Ectodermal cell (in vitro differentiated cells): ENCODE measurements at regions not wholly inside any gene's neighbourhood (a gene's known extent, or its start where the extent isn't known, plus 50 kb on each side); places are given as distances from the start of the nearest gene placed in this dataset.

ENCODE experiments used
- H3K27ac ChIP-seq: 2 replicates; pipeline ENCODE4 v1.7.0; 2013; ENCODE audit warnings: mild to moderate bottlenecking, low read depth, low read length; ENCODE audit not compliant: insufficient read depth, poor library complexity, severe bottlenecking
- H3K27me3 ChIP-seq: 2 replicates; pipeline ENCODE4 v1.7.0; 2013; ENCODE audit warnings: mild to moderate bottlenecking, low read length; ENCODE audit not compliant: insufficient read depth, control insufficient read depth, poor library complexity, severe bottlenecking
- H3K36me3 ChIP-seq: one replicate; pipeline ENCODE4 v1.7.0; 2013; ENCODE audit warnings: low read length; ENCODE audit not compliant: control insufficient read depth, insufficient read depth
- H3K4me1 ChIP-seq: one replicate; pipeline ENCODE4 v1.7.0; 2013; ENCODE audit warnings: low read length; ENCODE audit not compliant: control insufficient read depth, insufficient read depth
- H3K4me3 ChIP-seq: 2 replicates; pipeline ENCODE4 v1.7.0; 2013; ENCODE audit warnings: low read depth, low read length, control low read depth; ENCODE audit not compliant: insufficient read depth
- H3K9me3 ChIP-seq: 2 replicates; pipeline ENCODE4 v1.7.0; 2013; ENCODE audit warnings: mild to moderate bottlenecking, low read length, moderate library complexity; ENCODE audit not compliant: control insufficient read depth
- whole genome bisulfite sequencing, 2 experiments: methylation state at CpG; one replicate each; pipeline ENCODE4 v1.1.7; 2013; ENCODE audit warnings: missing lambda C conversion rate in 2 of 2; 5-methylcytosine and 5-hydroxymethylcytosine counted together

DNA sequence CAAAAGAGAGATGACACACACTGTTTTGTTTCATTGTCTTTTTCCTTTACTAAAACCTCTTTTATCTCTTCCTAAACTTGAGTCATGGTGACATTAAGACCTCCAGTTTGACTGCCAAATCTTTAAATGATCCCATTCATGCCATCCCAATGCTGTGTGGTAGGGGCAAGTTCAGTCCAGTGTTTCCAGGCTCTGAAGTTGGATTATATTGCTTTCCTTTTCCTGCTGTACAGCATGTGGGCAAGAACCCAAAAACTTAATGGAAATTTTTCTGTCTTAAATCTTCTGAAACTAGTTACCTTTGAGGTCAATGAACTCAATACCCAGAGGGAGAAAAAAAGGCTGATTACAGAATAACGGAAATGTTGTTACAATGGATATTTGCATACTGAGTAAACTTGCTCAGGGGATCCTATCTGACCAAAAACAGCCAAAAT is 187.1 kb upstream of the FAR2 start:
- no peak overlapping the region for H3K4me3 ChIP-seq
- no peaks in the 10 kb centered on the region for H3K36me3 ChIP-seq
- WGBS, 2 experiments, result 80 to 87% methylated on average over 1 of the region's 1 CpG
- H3K4me1 ChIP-seq, result peaks cover 3% of the 10 kb centered on the region
- H3K27me3 ChIP-seq, result no peaks in the 10 kb centered on the region
- H3K9me3 ChIP-seq, result no peaks in the 10 kb centered on the region
- no peak overlapping the region for H3K27ac ChIP-seq

DNA sequence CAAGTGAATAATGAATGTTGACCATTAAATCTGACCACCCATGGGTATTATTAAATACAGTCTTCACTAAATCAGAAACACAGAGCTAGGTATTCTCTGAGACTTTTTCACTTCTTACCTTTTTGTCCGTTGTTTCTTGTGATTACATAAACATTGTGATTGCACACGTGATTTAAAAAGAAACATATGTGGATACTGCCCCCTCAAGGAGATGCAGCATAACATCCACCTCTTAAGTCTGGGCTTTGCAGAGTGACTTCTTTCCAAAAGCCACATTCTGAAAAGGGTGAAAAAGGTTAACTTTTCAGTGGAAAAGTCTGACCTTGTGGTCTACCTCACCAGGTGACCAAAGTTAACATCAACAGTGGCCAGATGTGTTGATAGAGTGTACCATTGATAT is 185.5 kb upstream of the FAR2 start:
- H3K27ac ChIP-seq, result no peak overlapping the region
- 69% methylated on average over 2 of the region's 2 CpGs; no CpG with 5 or more reads in 1 of the 2 experiments for WGBS, 2 experiments
- H3K9me3 ChIP-seq, result no peaks in the 10 kb centered on the region
- no peak overlapping the region for H3K4me3 ChIP-seq
- H3K27me3 ChIP-seq, result no peaks in the 10 kb centered on the region
- H3K36me3 ChIP-seq, result no peaks in the 10 kb centered on the region
- peaks cover 3% of the 10 kb centered on the region for H3K4me1 ChIP-seq

DNA sequence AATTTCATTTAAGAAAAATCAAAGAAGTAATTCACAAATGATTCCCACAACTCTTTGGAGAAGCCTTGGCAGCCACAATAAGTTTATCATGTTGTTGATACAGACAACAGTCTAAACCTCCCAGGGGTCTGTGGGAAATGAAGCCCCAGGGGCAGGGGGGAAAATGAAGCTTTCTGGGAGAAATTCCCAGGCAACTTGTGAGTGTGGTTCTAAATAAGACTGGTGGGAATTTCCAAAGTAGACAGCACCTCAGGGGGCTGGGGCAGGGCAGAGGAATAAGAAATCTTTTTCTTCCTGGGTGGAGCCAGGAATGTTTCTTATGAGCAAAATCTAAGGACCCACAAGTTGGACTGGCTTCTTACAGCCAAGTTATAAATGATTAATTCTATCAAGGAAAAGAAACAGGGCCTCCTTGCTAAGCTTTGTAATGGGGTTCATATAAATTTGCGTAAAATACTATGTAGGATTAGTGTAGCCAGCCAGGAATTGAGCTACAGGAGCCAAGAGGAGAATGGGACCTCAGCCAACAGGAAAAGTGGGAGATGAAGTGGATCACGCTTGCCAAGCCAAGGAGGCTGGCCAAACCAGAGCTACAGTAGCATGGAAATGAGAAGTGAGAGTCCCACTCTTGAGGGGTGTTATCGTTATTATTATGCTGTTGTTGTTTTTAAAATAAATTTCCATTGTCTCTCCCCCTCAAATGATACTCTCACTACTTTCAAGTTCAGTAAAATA is 182.9 kb upstream of the FAR2 start:
- H3K36me3 ChIP-seq, result no peaks in the 10 kb centered on the region
- H3K27ac ChIP-seq, result no peak overlapping the region
- H3K9me3 ChIP-seq, result no peaks in the 10 kb centered on the region
- 87 to 94% methylated on average over 2 to 3 of the region's 3 CpGs for WGBS, 2 experiments
- H3K4me3 ChIP-seq, result no peak overlapping the region
- no peaks in the 10 kb centered on the region for H3K27me3 ChIP-seq
- peaks cover 3% of the 10 kb centered on the region for H3K4me1 ChIP-seq

DNA sequence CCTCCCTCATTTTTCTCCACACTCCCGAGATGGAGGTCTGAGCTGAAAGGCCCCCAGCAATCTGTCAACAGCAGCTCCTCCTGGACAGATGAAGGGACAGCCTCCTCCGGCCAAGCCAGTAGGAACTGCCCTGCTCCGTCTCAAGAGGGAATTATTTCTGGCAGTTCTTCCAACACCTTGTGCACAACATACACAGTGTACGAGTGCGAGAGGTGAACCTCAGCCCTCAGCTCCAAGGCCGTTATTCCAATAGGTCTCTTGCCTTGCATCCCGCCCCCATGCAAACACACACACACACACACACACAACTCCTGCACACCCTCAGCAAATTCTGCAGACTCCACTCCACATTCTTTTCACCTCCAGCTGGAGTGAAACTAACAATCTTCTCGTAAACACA is 181.7 kb upstream of the FAR2 start:
- WGBS, 2 experiments, result 88 to 92% methylated on average over 8 of the region's 8 CpGs
- H3K36me3 ChIP-seq, result no peaks in the 10 kb centered on the region
- H3K9me3 ChIP-seq, result no peaks in the 10 kb centered on the region
- H3K4me1 ChIP-seq, result no peaks in the 10 kb centered on the region
- H3K27ac ChIP-seq, result no peak overlapping the region
- H3K27me3 ChIP-seq, result no peaks in the 10 kb centered on the region
- no peak overlapping the region for H3K4me3 ChIP-seq

DNA sequence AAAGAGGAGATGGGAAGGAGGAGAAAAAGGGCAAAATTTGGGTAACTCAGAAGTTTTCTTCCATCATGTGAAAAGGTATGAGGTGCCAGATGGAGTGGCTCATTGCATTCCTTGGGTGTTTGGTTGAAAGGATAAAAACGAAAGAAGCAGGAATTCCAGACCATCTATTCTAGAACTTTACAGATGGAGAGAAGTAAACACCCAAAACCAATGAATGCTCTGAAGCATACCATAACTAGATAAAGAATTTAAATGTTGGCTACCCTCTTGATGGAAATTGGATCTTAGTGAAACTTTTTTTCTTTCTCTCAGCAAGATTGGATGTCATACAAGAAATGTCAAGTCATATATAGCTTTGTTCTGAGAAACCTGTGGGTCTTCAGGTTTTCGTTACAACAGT is 175.6 kb upstream of the FAR2 start:
- Histone ChIP-seq H3K27me3 (no peaks in the 10 kb centered on the region), H3K4me3 (no peak overlapping the region), H3K27ac (no peak overlapping the region), H3K4me1 (no peaks in the 10 kb centered on the region), H3K9me3 (no peaks in the 10 kb centered on the region), H3K36me3 (no peaks in the 10 kb centered on the region)
- WGBS, 2 experiments, result 97% methylated on average over 1 to 2 of the region's 2 CpGs

DNA sequence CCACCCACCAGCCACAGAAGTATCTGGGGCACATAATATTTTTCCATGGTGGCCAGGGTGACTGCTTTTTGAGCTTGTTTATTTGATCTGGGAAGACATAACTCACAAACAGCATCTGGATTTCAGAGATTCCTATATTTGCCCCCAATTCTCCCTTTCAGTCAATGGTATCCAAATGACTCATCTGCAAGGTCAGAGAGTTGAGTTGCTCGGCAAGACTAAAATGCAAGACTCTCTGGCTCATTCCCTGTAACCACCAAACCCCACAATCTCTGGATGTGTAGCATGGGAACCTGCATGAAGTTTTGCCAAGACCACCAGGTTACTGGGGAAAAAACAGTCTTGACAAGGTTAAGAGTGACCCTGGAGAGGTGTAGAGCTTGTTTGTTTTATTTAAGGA is 174.9 kb upstream of the FAR2 start:
- H3K36me3 ChIP-seq, result no peaks in the 10 kb centered on the region
- H3K9me3 ChIP-seq, result no peaks in the 10 kb centered on the region
- H3K27ac ChIP-seq, result no peak overlapping the region
- 90 to 97% methylated on average over 1 of the region's 1 CpG for WGBS, 2 experiments
- no peaks in the 10 kb centered on the region for H3K4me1 ChIP-seq
- H3K27me3 ChIP-seq, result no peaks in the 10 kb centered on the region
- H3K4me3 ChIP-seq, result no peak overlapping the region

DNA sequence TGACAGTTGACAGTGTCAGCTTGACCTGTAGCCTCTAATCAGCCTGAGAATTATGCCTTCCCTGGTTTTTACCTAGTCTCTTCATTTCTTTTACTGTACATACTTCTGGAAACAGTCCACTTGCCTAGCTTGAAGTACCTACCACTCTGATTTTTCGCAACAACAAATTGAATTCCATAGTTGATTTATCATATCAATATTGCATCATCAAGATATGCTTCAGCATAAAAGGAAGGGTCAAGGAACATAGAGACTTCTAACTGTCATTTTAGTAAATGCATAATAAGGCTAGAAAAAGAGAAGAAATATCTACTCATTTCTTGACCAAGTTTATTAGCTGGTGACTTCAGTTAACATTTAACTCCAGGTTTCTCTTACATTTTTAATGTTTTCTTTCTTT is 174.2 kb upstream of the FAR2 start:
- Histone ChIP-seq H3K4me3 (no peak overlapping the region), H3K4me1 (no peaks in the 10 kb centered on the region), H3K27ac (no peak overlapping the region), H3K27me3 (no peaks in the 10 kb centered on the region), H3K9me3 (no peaks in the 10 kb centered on the region), H3K36me3 (no peaks in the 10 kb centered on the region)
- WGBS, 2 experiments, result 93 to 100% methylated on average over 1 of the region's 1 CpG

DNA sequence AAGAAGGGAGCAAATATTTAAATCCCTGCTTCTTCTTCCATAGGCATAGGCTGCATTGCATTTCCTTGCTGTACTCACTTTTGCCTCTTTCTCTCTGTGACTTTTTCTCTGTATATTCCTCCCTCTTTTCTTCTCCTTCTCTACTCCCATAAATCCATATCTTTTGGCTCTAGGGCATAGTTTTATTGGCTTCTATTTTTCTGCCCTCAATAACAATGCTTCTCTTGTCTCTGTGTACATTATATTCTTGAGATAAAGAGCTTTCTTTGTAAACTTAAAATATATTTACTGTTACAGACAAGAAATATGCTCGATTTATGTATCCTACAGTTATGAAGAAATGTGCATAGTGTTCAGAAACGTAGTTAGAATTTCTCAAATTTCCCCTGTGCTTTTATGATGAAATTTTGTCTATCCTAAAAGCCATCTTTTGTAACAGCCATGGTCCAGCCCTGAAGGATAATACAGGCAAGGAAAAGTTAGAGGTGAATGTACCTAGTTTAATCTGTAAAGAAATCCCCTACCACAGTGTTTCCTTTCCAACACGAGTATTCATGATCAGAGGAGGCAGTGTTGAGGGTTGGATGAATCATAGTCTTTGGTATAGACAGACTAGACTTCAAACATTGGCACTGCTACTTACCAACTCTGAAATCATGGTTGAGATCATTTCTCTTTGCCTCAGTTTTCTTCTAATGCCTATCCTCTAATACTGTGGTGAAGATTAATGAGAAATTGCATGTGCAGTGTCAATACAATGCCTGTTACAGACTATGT is 173.3 kb upstream of the FAR2 start:
- H3K36me3 ChIP-seq, result no peaks in the 10 kb centered on the region
- no peaks in the 10 kb centered on the region for H3K27me3 ChIP-seq
- WGBS, 2 experiments, result 91 to 95% methylated on average over 3 of the region's 3 CpGs
- H3K9me3 ChIP-seq, result no peaks in the 10 kb centered on the region
- no peaks in the 10 kb centered on the region for H3K4me1 ChIP-seq
- H3K4me3 ChIP-seq, result no peak overlapping the region
- no peak overlapping the region for H3K27ac ChIP-seq

DNA sequence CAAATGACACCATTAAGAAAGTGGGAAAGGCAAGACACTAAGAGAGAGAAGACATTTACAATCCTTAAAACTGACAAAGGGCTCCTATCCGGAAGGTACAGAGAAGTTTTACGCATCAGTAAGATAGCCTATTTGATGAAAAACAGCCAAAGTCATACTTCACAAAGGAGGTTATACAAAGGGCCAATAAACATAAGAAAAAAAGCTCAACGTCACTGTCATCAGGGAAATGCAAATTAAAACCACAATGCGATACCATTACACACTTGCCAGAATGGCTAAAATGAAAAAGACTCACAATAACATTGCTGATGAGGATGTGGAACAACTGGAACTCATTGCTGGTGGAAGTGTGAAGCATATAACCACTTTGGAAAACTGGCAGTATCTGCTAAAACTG is 168.6 kb upstream of the FAR2 start:
- Histone ChIP-seq H3K27ac (no peak overlapping the region), H3K9me3 (no peaks in the 10 kb centered on the region), H3K36me3 (no peaks in the 10 kb centered on the region), H3K4me3 (no peak overlapping the region), H3K4me1 (no peaks in the 10 kb centered on the region), H3K27me3 (no peaks in the 10 kb centered on the region)
- WGBS, 2 experiments, result 82 to 91% methylated on average over 4 of the region's 4 CpGs

DNA sequence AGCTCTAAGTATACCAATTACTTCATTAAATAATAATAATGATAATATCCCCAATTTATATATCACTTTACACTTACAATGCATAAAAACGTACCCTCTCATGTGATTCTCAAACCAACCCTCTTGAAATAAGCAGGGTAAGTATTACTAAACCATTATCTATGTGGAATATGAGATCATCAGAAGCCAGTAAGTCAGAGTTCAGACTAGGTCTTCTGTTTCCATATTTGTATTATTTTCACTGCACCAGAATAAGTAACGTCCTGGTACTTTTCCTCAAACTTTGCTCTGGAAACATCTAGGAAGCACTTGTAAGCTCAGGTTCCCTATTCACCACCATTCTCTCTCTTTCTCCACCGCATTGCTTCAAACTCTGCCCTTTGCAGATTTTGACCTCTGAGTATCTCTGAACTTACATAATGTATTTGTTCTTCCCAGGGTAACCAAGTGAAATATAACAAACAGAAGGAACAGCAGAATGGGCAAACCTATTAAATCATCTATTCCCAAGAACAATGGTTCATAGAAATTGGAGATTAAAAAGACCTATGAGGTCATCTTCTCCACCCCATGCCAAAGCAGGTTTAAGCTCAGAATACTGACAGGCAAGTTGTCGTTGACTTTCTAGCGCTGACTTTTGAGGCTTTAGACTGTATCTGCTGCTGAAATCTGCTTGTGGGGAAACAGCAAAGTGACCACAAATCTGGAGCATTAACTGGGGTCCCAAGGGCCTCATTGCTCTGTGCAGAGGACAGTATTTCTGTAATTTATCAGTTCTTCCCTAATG is 161.3 kb upstream of the FAR2 start:
- H3K36me3 ChIP-seq, result no peaks in the 10 kb centered on the region
- no peaks in the 10 kb centered on the region for H3K4me1 ChIP-seq
- H3K9me3 ChIP-seq, result no peaks in the 10 kb centered on the region
- 96 to 97% methylated on average over 4 to 5 of the region's 5 CpGs for WGBS, 2 experiments
- no peak overlapping the region for H3K4me3 ChIP-seq
- H3K27me3 ChIP-seq, result no peaks in the 10 kb centered on the region
- H3K27ac ChIP-seq, result no peak overlapping the region
